ENCODE measurements at regions not wholly inside any gene's neighbourhood (a gene's known extent, or its start where the extent isn't known, plus 50 kb on each side); places are given as distances from the start of the nearest gene placed in this dataset.

DNA sequence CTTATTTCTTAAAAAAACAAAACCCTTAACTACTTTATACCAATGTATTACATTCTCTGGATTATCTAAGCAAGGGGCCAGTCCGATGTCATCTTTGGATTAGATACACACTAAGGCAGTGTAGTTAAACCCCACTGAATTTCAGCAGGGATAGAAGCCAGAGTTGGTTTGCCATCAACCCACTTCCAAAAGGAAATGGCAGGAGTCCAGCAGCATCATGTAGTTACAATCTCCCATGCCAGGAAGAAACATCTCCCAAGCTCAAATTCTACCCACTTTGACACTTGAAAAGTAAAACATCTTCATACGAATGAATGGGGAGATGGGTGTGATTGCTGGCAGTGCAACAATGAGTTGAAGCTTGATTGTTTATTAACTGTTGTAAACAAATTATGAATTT lies 203.5 kb upstream of the PLXNC1 start:
- no peak for DNase-seq

DNA sequence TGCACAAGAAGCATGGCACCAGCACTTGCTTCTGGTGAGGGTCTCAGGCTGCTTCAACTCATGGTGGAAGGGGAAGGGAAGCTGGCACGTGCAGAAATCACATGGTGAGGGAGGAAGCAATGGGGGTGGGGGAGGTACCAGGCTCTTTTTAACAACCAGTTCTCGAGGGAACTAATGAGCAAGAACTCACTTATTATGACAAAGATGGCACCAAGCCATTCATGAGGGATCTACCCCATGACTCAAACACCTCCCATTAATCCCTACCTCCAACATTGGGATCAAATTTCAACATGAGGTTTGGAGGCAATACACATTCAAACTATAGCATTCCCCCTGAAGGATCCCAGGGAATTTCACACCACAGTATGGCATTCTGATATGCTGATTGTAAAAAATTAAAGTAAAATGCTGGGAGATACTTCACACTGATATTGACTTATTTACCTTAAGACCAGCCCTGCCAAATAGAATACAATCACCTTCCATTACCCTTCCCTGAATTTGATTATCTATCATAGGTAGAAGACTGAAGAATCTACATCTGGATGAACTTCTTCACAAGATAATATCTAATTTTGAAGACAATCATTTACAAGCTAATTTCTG lies 201.7 kb upstream of the PLXNC1 start:
- no peak for DNase-seq

DNA sequence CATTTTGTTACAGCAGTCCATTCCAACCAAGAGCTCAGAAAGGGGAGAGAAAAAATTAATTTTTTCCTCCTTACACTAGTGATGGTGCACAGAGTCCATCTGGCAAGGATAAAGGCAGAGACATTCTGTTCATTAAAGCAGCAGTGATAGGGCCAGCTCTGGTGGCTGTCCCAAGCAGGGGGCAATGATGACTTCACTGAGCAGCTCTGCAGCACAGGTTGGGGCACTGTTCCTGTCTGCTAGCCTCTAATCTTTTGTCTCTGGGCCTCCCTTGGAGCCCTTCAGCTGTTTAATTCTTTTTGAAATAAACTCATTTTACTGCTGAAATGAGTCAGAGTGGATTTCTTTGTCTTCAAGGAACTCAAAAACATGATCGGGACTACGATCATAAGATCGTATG lies 200.9 kb upstream of the PLXNC1 start:
- DNase-seq, result no peak

DNA sequence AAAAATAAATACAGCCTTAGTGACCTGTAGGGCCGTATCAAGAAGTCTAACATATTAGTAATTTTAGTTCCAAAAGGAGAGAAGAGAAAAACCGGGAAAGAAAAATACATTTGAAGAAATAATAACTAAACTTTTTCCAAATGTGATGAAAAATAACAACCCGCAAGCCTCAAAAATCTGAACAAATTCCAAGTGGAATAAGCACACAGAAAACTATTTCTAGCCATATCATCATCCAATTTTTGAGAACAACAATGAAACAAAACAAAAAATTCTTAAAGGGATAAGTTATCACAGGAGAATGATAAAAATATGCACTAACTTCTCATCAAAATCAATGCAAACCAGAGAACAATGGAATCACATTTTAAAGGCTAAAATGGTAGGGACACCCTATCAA lies 198.1 kb upstream of the PLXNC1 start:
- no peak for DNase-seq

DNA sequence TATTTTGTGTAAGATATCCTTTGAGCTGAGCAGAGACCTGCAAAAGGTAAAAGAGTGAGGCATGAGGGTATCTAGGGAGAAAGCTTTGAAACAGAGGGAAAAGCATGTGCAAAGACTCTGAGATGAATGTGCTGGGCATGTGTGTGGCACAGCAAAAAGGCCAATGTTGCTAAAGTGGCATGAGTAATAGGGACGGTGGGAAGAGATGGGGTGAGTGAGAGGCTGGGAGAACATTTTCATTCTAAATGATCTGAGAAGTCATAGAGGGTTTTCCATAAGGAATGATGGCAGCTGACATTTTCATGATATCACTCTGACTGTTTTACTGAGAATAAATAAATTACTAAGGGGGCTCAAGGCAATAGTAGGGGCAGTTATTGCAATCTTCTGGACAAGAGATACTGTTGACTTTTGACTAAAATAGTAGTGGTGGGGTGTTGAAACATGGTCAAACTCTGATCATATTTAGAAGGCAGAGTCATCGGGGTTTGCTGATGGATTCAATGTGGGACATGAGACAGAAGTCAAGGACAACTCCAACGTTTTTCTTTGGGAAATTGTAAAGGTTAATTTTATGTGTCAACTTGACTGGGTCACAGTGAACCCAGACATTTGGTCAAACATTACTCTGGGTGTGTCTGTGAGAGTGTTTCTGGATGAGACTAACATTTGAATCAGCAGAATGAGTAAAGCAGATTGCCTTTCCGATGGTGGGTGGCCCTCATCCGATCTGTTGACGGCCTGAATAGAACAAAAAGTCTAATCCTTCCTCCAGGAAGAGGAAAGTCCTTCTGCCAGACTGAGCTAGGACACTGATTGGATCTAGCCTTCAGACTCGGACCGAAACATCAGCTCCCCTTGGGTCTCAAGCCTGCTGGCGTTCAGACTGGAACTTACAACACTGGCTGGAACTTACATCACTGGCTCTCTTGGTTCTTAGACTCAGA lies 193.9 kb upstream of the PLXNC1 start:
- DNase-seq, result no peak

DNA sequence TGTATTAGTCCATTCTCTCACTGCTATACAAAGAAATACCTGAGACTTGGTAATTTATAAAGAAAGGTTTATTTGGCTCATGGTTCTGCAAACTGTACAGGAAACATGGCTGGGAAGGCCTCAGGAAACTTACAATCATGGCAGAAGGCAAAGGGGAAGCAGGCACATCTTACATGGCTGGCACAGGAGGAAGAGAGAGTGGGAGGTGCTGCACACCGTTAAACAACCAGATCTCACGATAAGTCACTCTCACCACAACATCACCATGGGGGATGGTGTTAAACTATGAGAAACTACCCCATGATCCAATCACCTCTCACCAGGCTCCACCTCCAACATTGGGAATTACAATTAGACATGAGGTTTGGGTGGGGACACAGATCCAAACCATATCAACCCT lies 191.8 kb upstream of the PLXNC1 start:
- no peak for DNase-seq

DNA sequence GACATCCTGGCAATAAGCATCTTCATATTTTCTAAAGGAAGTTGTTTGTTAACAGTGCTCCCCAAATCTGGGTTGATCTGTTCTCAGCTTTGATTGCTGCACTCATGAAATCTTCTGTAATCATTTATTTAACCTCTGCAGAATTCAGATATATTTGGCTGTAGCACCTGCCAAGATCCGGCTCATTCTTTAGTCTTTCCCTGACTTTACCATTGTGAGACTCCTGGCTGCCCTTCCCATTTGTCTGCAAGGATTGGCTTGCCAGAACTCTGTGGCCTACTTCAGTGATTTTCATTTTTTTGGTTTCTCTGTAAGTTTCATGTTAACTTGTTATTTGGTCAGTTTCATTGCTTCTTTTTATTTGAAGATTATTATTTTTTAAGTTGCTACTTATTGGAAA lies 191.2 kb upstream of the PLXNC1 start:
- no peak for DNase-seq

DNA sequence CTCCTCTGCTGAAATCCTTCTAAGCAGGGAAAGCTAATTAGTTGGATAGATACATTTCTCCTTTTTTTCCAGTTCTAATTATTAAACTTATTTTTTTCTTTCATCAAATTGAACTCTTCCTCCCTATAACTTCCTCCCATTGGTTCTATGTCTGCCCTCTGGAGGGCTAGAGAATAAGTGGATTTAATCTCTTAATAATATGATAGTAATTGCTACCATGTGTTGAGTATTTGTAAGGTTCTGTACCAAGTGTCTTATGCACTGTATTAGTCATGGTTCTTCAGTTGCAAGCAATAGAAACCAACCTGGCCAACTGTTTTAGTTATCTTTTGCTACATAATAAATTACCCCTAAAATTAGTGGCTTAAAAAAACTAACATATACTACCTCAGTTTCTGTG lies 190.5 kb upstream of the PLXNC1 start:
- no peak for DNase-seq

DNA sequence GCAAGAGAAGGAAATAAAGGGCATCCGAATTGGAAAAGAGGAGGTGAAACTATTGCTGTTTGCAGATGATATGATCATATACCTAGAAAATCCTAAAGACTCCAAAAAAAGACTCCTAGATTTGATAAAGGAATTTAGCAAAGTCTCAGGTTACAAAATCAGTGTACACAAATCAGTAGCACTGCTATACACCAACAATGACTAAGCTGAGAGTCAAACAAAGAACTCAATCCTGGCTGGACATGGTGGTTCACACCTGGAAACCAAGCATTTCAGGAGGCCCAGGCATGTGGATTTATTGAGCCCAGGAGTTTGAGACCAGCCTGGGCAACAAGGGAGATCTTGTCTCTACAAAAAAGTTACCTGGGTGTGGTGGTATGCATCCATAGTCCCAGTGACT lies 188.7 kb upstream of the PLXNC1 start:
- DNase-seq, result no peak

DNA sequence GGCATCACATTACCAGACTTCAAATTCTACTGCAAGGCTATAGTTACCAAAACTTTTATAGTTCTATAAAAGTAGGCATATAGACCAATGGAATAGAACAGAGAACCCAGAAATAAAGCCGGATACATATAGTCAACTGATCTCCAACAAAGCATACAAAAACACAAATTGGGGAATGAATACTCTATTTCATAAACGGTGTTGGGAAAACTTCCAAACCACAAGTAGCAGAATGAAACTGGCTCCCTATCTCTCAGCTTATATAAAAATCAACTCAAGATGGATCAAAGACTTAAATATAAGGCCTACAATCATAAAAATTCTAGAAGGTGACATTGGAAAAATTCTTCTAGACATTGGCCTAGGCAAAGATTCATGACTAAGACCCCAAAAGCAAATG lies 187.9 kb upstream of the PLXNC1 start:
- DNase-seq, result no peak

DNA sequence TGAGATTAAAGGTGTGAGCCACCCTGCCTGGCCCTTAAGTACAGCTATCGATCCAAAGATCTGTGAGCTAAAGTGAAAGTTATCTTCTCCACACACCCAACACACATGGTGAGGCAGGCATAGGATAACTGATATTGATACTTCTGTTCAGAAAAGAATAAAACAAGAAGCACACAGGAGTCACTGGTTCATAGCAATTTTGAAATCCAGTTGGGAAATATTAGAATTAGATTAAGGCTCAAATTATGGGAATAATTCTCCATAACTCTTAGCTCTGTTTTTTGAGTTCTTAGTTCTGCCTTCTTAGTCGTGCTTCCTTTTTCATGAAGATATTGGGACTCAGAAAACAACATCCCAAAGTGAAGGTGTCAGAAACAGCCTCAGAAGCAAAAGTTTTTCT lies 186.0 kb upstream of the PLXNC1 start:
- no peak for DNase-seq

DNA sequence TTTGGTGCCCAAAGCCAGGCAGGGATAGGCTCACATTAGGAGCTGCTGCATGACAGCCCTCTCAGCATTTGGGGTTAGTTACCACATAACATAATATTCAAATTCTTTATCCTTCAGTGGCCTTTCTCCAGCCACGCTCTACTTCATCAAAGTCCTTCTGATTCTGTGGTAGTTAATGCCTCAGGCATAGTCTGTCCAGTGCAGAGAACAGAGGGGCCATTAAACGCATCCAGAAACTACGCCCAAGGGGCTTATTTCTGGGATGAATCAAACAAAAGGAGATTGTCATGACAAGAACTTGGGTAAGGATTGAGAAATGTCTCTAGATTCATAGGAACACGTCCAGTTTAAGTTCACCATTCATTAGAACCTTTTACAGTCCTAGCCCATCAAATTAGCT lies 183.4 kb upstream of the PLXNC1 start:
- no peak for DNase-seq

DNA sequence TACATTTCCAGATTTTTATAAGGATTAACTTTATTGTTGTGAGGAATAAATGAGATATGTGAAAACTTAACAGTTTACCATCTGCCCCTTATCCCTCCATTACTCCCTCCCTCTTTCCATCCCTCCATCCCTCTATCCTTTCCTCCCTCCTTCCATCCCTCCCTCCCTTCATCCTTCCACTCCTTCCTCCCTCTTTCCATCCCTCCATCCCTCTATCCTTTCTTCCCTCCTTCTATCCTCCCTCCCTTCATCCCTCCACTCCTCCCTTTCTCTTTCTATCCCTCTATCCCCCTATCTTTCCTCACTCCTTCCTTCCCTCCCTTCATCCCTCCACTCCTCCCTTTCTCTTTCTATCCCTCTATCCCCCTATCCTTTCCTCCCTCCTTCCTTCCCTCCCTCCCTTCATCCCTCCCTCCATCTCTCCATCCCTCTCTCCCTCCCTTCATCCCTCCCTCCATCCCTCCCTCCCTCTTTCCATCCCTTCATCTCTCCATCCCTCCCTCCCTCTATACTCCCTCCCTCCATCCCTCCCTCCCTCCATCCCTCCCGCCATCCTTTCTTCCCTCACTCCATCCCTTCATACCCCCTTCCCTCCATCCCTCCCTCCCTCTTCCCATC lies 181.8 kb upstream of the PLXNC1 start:
- DNase-seq, result no peak

DNA sequence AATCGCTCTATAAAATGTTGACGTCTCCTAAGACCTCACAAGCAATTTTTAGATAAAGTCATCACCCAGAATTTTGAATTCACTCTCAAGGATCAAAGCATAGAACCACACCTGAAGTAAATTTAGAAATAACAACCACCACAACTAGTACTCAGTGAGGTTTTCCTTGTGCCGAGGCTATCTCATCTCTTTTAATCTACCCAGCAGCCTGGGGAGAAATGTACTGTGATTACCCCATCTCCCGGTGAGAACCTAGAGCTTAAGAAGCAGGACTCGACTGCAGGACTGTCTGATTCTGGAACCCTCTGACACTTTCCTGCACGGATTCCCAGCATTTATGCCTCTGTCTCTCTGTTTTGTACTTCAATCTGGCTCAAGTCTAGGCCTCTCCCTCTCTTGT lies 180.9 kb upstream of the PLXNC1 start:
- DNase-seq, result no peak

DNA sequence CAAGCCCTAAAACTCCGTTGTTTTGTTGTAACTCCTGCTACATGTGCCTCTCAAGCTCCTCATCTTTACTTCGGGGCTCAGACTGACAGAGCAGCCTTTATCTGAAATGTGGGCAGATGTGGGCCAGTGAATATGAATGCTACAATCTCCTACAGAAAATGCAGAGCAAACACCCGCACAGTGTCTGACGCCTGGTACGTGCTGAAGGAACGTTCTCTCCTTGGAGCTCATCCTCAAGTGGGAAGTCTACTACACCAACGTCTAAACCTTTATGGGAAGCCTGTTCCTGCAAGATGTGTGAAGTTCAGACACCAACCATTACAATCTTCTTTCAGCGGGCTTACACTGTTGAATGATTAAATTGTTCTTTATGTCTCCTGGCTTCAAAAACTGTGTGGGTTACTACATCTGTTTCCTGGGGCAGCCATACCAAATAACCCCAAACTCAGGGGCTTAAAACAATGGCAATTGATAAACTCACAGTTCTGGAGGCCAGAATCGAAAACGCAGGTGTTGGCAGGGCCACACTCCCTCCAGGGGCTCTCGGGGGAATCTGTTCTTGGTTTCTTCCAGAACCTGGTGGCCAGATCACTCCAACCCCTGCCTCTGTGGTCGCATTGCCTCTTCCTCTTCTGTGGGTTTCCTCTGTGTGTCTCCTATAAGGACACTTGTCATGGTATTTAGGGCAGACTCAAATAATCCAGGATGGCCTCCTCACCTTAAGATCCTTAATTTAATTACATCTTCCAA lies 179.7 kb upstream of the PLXNC1 start:
- DNase-seq, result no peak

DNA sequence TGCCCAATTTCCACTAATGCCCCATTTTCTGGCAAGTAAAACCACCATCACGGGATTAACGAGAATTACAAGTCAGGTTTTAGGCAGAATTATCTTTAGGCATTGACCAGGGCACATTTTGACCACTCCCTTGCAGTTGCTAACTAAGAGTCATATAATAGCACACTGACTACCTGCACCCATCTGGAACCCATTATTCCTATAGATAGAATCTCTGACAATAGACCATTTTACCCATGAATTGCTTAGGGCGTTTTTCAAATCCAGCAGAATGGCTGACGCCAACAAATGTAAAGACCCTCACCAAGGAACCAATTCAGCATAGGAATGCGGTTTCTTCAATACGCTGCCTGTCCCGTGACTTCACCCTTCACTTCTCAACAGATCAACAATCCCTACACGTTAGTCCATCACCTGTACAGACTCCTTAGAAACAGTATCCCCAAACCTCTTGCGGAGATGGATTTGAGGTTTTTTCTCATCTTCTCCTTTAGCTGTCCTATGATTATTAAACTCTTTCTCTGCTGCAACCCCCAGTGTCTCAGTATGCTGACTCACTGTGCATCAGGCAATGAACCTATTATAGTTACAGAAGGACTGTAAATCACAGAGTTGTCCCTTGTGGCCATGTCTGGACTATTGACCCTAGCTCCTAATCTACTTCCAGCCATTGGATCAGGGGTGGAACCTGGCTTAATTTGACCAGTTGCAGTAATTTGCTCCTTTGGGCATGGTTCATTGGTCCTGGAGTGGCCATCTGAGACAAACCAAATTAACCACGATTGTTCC lies 177.3 kb upstream of the PLXNC1 start:
- DNase-seq, result no peak

DNA sequence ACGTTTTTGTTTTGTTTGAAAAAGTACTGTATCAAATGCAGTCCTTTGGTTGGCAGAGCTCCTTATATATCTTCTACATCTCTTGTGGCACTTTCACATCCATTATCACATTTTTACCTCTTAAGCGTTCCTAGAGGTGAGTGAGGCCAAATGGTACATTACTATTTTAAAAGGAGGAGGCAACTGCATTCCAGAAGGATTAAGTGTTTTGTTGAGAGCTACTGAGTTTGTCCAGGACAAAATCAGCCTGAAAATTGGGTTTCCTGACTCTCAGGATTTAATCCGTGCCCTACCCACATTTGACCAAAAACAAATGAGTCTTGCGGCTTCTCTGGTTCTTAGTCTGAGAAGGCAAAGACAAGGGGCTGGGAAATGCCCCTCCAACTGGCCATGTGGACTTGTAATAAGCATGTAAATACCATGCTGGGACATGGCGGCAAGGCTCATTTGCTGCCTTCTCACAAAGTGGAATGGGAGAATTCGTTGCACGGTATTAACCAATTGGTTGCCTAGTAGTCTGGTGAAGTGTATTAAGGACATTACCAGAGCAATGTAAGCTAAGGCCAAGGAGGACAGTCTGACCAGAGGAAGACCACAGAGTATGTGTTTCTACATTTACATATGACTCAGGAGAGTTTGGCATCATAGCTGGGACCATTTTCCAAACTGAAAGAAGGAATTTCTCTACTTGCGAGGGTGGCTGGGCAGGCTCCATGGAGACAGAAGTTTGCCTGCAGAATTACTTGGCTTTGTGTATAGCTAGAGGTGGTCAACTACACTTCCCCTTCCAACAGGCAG lies 175.8 kb upstream of the PLXNC1 start:
- DNase-seq, result no peak

DNA sequence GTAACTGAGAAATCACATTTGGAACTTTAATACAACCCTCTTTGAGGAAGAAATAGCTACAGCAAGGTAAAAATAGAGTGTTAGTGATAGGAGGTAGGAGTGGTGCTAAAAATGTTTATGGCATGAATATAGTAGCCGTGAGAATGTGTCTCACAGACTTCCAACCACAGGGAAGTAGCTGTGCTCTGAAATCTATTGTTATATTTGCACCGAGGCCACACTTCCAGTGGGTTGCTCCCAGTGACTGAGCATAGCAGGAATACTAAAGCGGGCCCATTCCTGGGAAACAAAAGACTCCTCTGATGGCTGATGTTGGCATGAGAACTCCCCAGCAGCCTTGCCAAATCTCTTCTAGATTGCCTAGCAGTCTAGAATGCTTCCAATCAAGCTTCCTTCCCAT lies 174.1 kb upstream of the PLXNC1 start:
- no peak for DNase-seq

DNA sequence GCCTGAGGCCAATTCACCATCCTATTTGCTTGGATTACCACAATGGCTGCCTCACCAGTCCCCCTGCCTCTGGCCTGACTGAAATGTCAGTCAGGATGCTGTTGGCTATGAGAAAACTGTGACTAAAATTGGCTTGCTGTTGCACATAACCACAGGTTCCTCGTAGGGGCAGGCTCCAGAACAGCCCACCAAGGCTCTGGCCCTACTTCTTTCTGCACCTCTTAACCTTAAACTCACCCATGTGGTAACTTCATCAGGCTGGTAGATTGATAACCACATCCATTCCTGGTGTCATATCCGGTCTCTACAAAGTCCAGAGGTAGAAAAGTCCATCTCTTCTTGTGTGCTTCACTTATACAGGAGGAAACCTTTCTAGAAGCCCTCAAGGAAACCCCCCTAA lies 172.4 kb upstream of the PLXNC1 start:
- DNase-seq, result no peak

DNA sequence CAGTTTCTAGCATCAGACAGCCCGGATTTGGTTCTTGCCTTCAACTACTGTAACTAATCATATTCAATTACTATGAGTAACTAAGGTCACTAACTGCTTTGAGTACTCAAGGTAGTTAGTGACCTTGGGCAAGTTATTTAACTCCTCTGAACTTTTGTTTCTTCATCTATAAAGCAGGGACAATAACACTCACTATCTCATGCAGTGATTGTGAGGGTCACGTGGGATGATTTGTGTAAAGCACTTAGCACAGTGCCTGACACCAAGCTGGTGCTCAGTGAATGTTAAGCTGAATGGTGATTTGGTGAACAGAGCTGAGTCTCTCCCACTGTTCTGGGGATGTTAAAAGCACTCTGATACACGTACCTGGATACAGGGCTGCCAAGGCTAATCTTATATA lies 171.3 kb upstream of the PLXNC1 start:
- DNase-seq, result no peak

DNA sequence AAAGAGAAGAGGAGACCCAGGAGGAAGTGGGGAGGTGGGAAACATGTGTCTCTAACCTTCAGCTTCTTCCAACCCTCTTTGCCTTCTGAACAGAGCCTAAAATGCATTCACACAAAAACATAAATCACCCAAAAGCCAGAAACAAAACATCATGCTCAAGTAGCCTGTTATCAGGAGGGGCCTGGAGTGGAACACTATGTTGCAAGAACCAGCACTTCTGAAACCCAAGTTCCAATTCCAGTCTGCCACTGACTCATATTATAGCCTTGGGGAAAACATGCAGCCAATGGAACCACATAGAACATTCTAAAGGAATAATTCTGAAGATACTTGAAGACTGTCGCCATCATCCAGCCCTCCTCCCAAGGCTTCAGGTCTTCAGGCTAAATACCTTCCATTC lies 169.8 kb upstream of the PLXNC1 start:
- no peak for DNase-seq

DNA sequence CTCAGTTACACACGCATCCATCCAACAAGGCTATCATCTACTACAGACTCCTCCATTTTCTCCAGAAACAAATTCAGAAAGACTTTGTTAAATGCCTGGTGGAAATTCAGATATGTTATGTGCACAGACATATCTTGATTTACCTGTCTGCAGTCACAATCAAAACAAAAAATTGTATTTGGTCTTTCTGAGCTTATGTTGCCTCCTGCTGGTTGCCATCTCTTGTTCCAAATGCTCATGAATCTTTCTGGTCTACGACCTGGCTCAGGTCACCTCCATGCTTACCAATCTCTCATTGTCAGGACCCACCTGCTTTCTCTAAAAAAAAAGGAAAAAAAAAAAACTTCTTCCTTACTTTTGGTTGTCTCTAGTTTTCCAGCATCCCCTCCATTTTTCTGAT lies 169.2 kb upstream of the PLXNC1 start:
- no peak for DNase-seq

All from SIG-M5 (cell line).